Kidney (tissue), 13 donors: ENCODE measurements at regions not wholly inside any gene's neighbourhood (a gene's known extent, or its start where the extent isn't known, plus 50 kb on each side); places are given as distances from the start of the nearest gene placed in this dataset.

Source experiments
- DNase-seq, 5 donors: peaks; one replicate each; pipeline ENCODE4 v3.0.0-alpha.2; 2013 to 2020
- FAIRE-seq: peaks from 2 replicates; lab custom pipeline; 2012; peaks lifted over from hg19 to GRCh38; lab: Jason Lieb, UNC
- H3K27ac ChIP-seq, 2 donors: one replicate each; pipeline ENCODE4 v1.7.0; 2013; ENCODE audit warnings: low read depth in 2 of 2, low read length in 2 of 2, inconsistent platforms in 1 of 2
- H3K27me3 ChIP-seq: one replicate; pipeline ENCODE4 v1.7.1; 2013; ENCODE audit warnings: low read length, inconsistent platforms; ENCODE audit not compliant: control insufficient read depth, insufficient read depth
- H3K36me3 ChIP-seq, 3 donors: one replicate each; pipeline versions ENCODE4 v1.7.0 to v1.7.1; 2013; ENCODE audit warnings: low read length in 3 of 3, control low read depth in 1 of 3, inconsistent platforms in 1 of 3; ENCODE audit not compliant: insufficient read depth in 3 of 3, control insufficient read depth in 2 of 3
- H3K4me1 ChIP-seq, 3 donors: one replicate each; pipeline versions ENCODE4 v1.7.0 to v1.7.1; 2013; ENCODE audit warnings: low read length in 3 of 3, inconsistent platforms in 1 of 3, low read depth in 1 of 3; ENCODE audit not compliant: control insufficient read depth in 2 of 3, insufficient read depth in 2 of 3
- H3K4me3 ChIP-seq, 3 donors: one replicate each; pipeline versions ENCODE4 v1.7.0 to v1.8.1; 2013; ENCODE audit warnings: low read length in 3 of 3, control low read depth in 1 of 3, inconsistent platforms in 1 of 3
- H3K9ac ChIP-seq, 3 donors: one replicate each; pipeline versions ENCODE4 v1.7.0 to v1.7.1; 2013; ENCODE audit warnings: low read length in 3 of 3, control low read depth in 1 of 3, inconsistent platforms in 1 of 3
- H3K9me3 ChIP-seq, 3 donors: one replicate each; pipeline versions ENCODE4 v1.7.0 to v1.7.1; 2013; ENCODE audit warnings: low read length in 3 of 3, control low read depth in 1 of 3, inconsistent platforms in 1 of 3; ENCODE audit not compliant: control insufficient read depth in 2 of 3, insufficient read depth in 1 of 3
- intact Hi-C: fragments of 100-400 bp; cut with DNase I; formaldehyde crosslinking; loops from one replicate; pipeline ENCODE4 v1.11.1; 2022
- TF ChIP-seq, protein P1 (sequence below): IDR thresholded peaks from 3 replicates; pipeline ENCODE4 v1.5.1; 2012; ENCODE audit warnings: mild to moderate bottlenecking, moderate library complexity, borderline replicate concordance; ENCODE audit not compliant: insufficient read depth; ENCODE audit errors: extremely low read depth
- donor health status: control.
- donor health status: control.
- donor health status: control.
- donor health status: control.
- donor health status: control.
- donor health status: DM: yes; HTN: yes; CAD: no.
- donor health status: Normal renal cell carcinoma (clear cell type).

DNA sequence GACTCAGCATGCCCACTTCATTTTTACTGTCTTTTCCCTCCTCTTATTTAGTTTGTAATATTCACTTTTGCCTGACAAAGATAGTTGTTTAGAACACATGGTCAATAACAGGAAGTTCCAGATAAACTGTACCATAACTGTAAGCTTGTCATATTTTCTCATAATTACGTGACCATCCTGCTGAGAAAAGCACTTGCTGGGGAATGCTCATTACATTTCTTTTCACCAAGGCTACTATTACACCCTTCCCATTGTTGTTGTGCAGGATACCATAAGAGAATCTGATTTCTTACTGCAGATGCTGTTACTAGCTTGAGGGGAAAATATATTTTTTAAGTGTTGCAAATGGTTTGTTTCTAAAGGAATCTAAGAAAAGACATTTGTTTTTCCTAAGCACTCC is 111.7 kb upstream of the SLITRK6 start:
- Histone ChIP-seq H3K9ac (no peak overlapping the region), H3K27me3 (no peaks in the 10 kb centered on the region), H3K4me1 (no peaks in the 10 kb centered on the region), H3K4me3 (no peak overlapping the region), H3K9me3 (peaks cover 0 to 11% (median 2%) of the 10 kb centered on the region in 3 donors), H3K27ac (no peak overlapping the region), H3K36me3 (no peaks in the 10 kb centered on the region)
- DNase-seq (no peak), FAIRE-seq (no peak)
- intact Hi-C loops = no loop called here
- TF ChIP-seq, protein P1, sequence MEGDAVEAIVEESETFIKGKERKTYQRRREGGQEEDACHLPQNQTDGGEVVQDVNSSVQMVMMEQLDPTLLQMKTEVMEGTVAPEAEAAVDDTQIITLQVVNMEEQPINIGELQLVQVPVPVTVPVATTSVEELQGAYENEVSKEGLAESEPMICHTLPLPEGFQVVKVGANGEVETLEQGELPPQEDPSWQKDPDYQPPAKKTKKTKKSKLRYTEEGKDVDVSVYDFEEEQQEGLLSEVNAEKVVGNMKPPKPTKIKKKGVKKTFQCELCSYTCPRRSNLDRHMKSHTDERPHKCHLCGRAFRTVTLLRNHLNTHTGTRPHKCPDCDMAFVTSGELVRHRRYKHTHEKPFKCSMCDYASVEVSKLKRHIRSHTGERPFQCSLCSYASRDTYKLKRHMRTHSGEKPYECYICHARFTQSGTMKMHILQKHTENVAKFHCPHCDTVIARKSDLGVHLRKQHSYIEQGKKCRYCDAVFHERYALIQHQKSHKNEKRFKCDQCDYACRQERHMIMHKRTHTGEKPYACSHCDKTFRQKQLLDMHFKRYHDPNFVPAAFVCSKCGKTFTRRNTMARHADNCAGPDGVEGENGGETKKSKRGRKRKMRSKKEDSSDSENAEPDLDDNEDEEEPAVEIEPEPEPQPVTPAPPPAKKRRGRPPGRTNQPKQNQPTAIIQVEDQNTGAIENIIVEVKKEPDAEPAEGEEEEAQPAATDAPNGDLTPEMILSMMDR = no peak

DNA sequence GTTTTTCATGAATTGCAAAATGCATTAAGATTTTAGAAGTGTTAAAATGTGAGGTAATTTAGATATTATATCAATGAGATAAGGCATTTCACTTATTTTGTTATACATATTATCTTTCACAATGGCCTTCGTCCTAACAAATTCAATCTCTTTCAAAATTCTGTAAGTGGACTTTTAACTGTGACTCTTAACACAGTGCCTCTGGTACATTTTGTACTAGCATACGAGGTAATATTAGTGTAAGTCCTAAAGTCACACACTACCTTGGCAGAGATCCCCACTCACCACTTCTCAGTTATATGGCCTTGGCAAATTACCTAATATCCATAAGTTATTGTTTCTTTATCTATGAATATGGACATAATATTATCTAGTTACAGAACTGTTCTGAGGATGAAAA is 101.3 kb upstream of the SLITRK6 start:
- intact Hi-C loops = no loop called here
- Histone ChIP-seq H3K36me3 (no peaks in the 10 kb centered on the region), H3K27ac (no peak overlapping the region), H3K9ac (no peak overlapping the region), H3K9me3 (no peaks in the 10 kb centered on the region), H3K4me1 (no peaks in the 10 kb centered on the region), H3K27me3 (no peaks in the 10 kb centered on the region), H3K4me3 (no peak overlapping the region)
- DNase-seq = no peak
- FAIRE-seq = no peak
- TF ChIP-seq, protein P1 = no peak

DNA sequence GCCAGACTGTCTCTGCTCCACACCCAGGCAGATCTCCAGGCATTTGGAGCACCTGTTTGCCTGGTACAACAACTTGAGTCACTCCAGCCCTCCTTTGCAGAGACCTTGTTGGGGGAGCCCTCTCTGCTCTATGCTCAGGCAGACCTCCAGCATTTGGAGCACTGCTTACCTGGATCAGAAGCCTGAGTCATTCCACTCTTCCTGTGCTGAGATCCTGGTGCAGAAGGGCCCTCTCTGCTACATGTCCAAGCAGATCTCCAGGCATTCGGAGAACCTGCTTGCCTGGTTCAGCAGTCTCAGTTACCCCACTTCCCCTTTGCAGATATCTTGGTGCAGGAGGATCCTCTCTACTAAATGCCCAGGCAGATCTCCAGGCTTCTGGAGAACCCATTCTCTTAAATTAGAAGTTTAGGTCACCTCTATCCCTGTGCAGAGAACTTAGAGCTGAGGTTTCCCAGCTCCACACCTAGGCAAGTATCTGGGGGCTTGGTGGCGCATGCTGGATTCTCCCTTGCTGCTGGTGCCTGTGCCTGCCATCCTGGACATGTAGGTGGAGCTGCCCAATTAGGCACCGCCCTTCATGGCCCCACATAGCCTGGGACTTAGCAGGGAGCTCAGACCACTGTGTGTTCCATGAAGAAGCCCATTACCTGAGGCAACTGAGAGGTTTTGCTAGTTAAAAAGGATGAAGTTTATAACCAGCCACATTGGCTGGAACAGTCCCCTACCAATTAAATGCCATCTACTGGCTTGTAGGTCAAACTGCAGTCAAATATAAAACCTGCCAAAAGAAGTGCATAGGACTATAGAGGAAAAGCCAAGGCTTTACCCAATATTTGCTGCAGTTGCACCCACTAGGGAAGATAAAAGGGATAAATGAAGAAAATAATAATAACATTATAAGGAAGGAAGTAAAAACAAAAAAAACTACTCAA is 97.6 kb upstream of the SLITRK6 start:
- no peak overlapping the region for H3K4me3 ChIP-seq
- H3K9me3 ChIP-seq = no peaks in the 10 kb centered on the region
- H3K27ac ChIP-seq = no peak overlapping the region
- no peaks in the 10 kb centered on the region for H3K4me1 ChIP-seq
- intact Hi-C loops = no loop called here
- TF ChIP-seq, protein P1 = no peak
- no peaks in the 10 kb centered on the region for H3K27me3 ChIP-seq
- H3K9ac ChIP-seq = no peak overlapping the region
- H3K36me3 ChIP-seq = no peaks in the 10 kb centered on the region
- FAIRE-seq (no peak), DNase-seq (no peak)

DNA sequence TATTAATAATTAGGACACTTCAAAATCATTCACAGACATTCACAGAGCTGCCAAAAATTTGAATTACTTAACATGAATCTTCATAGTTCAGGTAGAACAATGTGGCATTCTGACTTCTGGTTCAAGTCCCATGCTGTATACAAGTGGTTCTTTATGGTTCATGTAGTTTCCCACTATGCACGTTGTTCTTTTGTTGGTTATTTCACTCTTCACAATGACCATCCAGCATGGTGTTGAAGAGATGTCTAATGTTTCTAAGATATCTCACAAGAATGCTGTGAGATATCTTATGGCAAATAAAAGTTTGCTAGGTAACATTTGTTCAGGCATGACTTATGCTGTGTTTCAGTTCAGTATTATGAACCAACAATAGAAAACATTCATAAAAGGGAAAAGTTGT is 88.2 kb upstream of the SLITRK6 start:
- DNase-seq (no peak), FAIRE-seq (no peak)
- intact Hi-C loops = no loop called here

More for the DNA sequence above, 88.2 kb upstream of the SLITRK6 start:
- H3K27me3 ChIP-seq = no peaks in the 10 kb centered on the region
- H3K9me3 ChIP-seq = no peaks in the 10 kb centered on the region
- no peak overlapping the region for H3K9ac ChIP-seq
- no peak overlapping the region for H3K27ac ChIP-seq
- no peak overlapping the region for H3K4me3 ChIP-seq
- H3K4me1 ChIP-seq = no peaks in the 10 kb centered on the region
- TF ChIP-seq, protein P1 = no peak
- H3K36me3 ChIP-seq = no peaks in the 10 kb centered on the region
